GM12892 (cell line): ENCODE measurements at regions not wholly inside any gene's neighbourhood (a gene's known extent, or its start where the extent isn't known, plus 50 kb on each side); places are given as distances from the start of the nearest gene placed in this dataset.

Source experiments
- POLR2A ChIP-seq: IDR thresholded peaks from 2 replicates; pipeline ENCODE4 v1.6.1; 2011; ENCODE audit warnings: low read depth, low read length, control low read depth
- POLR2AphosphoS5 ChIP-seq: IDR thresholded peaks from 2 replicates; pipeline ENCODE4 v1.6.1; 2011; ENCODE audit warnings: low read depth, low read length, control low read depth
- TAF1 ChIP-seq: IDR thresholded peaks from 2 replicates; pipeline ENCODE4 v1.6.1; 2011; ENCODE audit warnings: low read depth, mild to moderate bottlenecking, control low read depth, low read length, borderline replicate concordance

DNA sequence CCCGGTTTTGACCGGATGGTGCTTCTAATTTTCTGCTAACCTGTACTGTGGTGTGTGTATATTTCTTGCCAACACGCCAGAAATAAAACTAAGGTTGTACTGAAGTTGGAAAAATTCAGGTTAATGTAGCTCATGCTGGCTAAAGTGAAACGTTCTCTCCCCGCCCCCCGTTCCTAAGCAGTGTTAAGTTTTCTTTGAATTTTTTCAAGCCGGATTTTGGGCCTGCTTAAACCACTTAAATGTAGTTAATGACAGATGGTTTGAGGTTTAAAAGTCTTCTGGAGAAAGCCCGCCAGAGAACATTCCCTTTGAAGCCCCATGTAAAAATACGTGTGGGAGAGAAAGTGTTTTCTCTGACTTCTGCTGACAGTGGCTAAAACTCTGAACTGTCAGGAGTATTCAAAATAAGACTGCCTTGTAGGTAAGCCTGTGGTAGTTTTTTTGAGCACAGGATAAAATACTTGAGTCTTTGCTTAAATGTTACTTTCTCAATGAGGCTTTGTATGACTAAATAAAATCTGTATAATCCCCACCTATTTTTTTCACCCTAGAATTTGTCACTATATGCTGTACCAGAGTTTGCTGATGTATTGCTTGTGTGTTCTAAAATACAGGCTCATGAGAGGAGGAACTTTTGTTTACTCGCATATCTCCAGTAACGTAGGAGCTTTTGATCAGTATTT lies 101.3 kb downstream of the OR2B2 start:
- no peak for TF ChIP-seq POLR2AphosphoS5
- TF ChIP-seq POLR2A: no peak
- no peak for TF ChIP-seq TAF1
